CD4-positive, alpha-beta T cell treated with Interleukin-1 beta for 1 hour (primary cell): ENCODE measurements at regions not wholly inside any gene's neighbourhood (a gene's known extent, or its start where the extent isn't known, plus 50 kb on each side); places are given as distances from the start of the nearest gene placed in this dataset.
"Not testable (repeated sequence)": the region's sequence is repeated elsewhere in the genome, so short reads cannot be mapped to it uniquely, and the experiment has no call there.

Experiments used
- DNase-seq, 2 donors: peaks; one replicate each; pipeline ENCODE4 v3.0.0-alpha.2; 2020 to 2022

- no peak for DNase-seq
Observed at GRCh38 chr17:71423871-71424546, 696.8 kb upstream of the SOX9 start.

- no peak for DNase-seq
Observed at GRCh38 chr17:71427801-71428200, 693.0 kb upstream of the SOX9 start.

- DNase-seq: no peak
Observed at GRCh38 chr17:71428897-71429296, 691.9 kb upstream of the SOX9 start.

- DNase-seq: no peak
Observed at GRCh38 chr17:71430281-71430680, 690.5 kb upstream of the SOX9 start.

- no peak for DNase-seq
Observed at GRCh38 chr17:71431146-71431545, 689.7 kb upstream of the SOX9 start.

GRCh38 chr17:71432378-71433315 lies 688.2 kb upstream of the SOX9 start:
- DNase-seq: no peak

GRCh38 chr17:71434716-71435115 lies 686.1 kb upstream of the SOX9 start:
- DNase-seq: no peak

- no peak for DNase-seq
Observed at GRCh38 chr17:71436479-71436878, 684.3 kb upstream of the SOX9 start.

GRCh38 chr17:71437166-71437565 lies 683.7 kb upstream of the SOX9 start:
- no peak for DNase-seq

GRCh38 chr17:71438631-71439146 lies 682.1 kb upstream of the SOX9 start:
- DNase-seq: no peak

- no peak for DNase-seq
Observed at GRCh38 chr17:71440513-71440912, 680.3 kb upstream of the SOX9 start.

- no peak for DNase-seq
Observed at GRCh38 chr17:71441098-71441497, 679.7 kb upstream of the SOX9 start.

- DNase-seq: no peak
Observed at GRCh38 chr17:71444078-71444477, 676.7 kb upstream of the SOX9 start.

- no peak for DNase-seq
Observed at GRCh38 chr17:71446645-71447437, 674.0 kb upstream of the SOX9 start.

- no peak for DNase-seq
Observed at GRCh38 chr17:71447644-71448043, 673.2 kb upstream of the SOX9 start.

- not testable (repeated sequence) for DNase-seq
Observed at GRCh38 chr17:71450657-71451056, 670.2 kb upstream of the SOX9 start.

GRCh38 chr17:71453876-71454422 lies 666.9 kb upstream of the SOX9 start:
- DNase-seq: no peak

GRCh38 chr17:71455219-71455618 lies 665.6 kb upstream of the SOX9 start:
- DNase-seq: no peak

GRCh38 chr17:71458322-71458721 lies 662.5 kb upstream of the SOX9 start:
- DNase-seq: no peak

GRCh38 chr17:71460943-71461342 lies 659.9 kb upstream of the SOX9 start:
- DNase-seq: no peak

GRCh38 chr17:71461498-71462169 lies 659.2 kb upstream of the SOX9 start:
- DNase-seq: no peak

- no peak for DNase-seq
Observed at GRCh38 chr17:71464241-71464640, 656.6 kb upstream of the SOX9 start.
